C4-2B (cell line): ENCODE measurements at regions not wholly inside any gene's neighbourhood (a gene's known extent, or its start where the extent isn't known, plus 50 kb on each side); places are given as distances from the start of the nearest gene placed in this dataset.

Source experiments
- CTCF ChIP-seq: fragments of 450-650 bp; conservative IDR thresholded peaks from 2 replicates; pipeline ENCODE4 v1.5.1; 2017; ENCODE audit warnings: mild to moderate bottlenecking
- ZFX ChIP-seq: fragments of 450-650 bp; IDR thresholded peaks from 2 replicates; pipeline ENCODE4 v1.6.1; 2017

- no peak for TF ChIP-seq CTCF
- no peak for TF ChIP-seq ZFX
These were observed 2068.9 kb downstream of the PCDH7 start for GRCh38 chr4:32789026-32789608.
